NCI-H446 treated with DMSO at 0.1 percent for 48 hours (cell line): ENCODE measurements at regions not wholly inside any gene's neighbourhood (a gene's known extent, or its start where the extent isn't known, plus 50 kb on each side); places are given as distances from the start of the nearest gene placed in this dataset.
"Not testable (repeated sequence)": the region's sequence is repeated elsewhere in the genome, so short reads cannot be mapped to it uniquely, and the experiment has no call there.

ENCODE experiments used
- DNase-seq: peaks from one replicate; lab custom pipeline; 2025; lab: John Stamatoyannopoulos, UW

- DNase-seq, result no peak
These were observed 171.5 kb downstream of the NUP210 start for GRCh38 chr3:13248640-13249039.

GRCh38 chr3:13245615-13245978 is 172.4 kb upstream of the IQSEC1 start:
- no peak for DNase-seq

GRCh38 chr3:13243586-13243985 is 170.4 kb upstream of the IQSEC1 start:
- DNase-seq, result no peak

- DNase-seq, result no peak
These were observed 169.1 kb upstream of the IQSEC1 start for GRCh38 chr3:13242364-13242737.

GRCh38 chr3:13241621-13242363 is 168.6 kb upstream of the IQSEC1 start:
- DNase-seq, result no peak

GRCh38 chr3:13240928-13241618 is 167.8 kb upstream of the IQSEC1 start:
- DNase-seq, result no peak

- DNase-seq, result no peak
These were observed 166.2 kb upstream of the IQSEC1 start for GRCh38 chr3:13239467-13239760.

- DNase-seq, result no peak
These were observed 165.6 kb upstream of the IQSEC1 start for GRCh38 chr3:13238687-13239466.

GRCh38 chr3:13237776-13238490 is 164.7 kb upstream of the IQSEC1 start:
- DNase-seq, result no peak

- no peak for DNase-seq
These were observed 163.4 kb upstream of the IQSEC1 start for GRCh38 chr3:13236557-13237173.

- DNase-seq, result no peak
These were observed 162.7 kb upstream of the IQSEC1 start for GRCh38 chr3:13235897-13236296.

GRCh38 chr3:13235079-13235478 is 161.8 kb upstream of the IQSEC1 start:
- DNase-seq, result no peak

- DNase-seq, result no peak
These were observed 161.4 kb upstream of the IQSEC1 start for GRCh38 chr3:13234666-13235065.

GRCh38 chr3:13233487-13234485 is 160.6 kb upstream of the IQSEC1 start:
- no peak for DNase-seq

GRCh38 chr3:13231781-13232666 is 158.8 kb upstream of the IQSEC1 start:
- no peak for DNase-seq

- DNase-seq, result no peak
These were observed 156.2 kb upstream of the IQSEC1 start for GRCh38 chr3:13229273-13229949.

- no peak for DNase-seq
These were observed 155.4 kb upstream of the IQSEC1 start for GRCh38 chr3:13228584-13228983.

GRCh38 chr3:13228169-13228568 is 154.9 kb upstream of the IQSEC1 start:
- DNase-seq, result not testable (repeated sequence)
